GM10248 (cell line): ENCODE measurements at regions not wholly inside any gene's neighbourhood (a gene's known extent, or its start where the extent isn't known, plus 50 kb on each side); places are given as distances from the start of the nearest gene placed in this dataset.

Experiments used
- CTCF ChIA-PET: fragments of 300-600 bp; sonication (Branson Sonifier 250); formaldehyde crosslinking; extraction: SDS; loops from one replicate; lab custom pipeline; 2021; ENCODE audit warnings: antibody characterized with exemption; lab: Yijun Ruan, JAX
- POLR2A ChIA-PET: fragments of 350-650 bp; sonication (Branson Sonifier 250); formaldehyde crosslinking; extraction: SDS; loops from one replicate; lab custom pipeline; 2020; ENCODE audit warnings: antibody characterized with exemption; lab: Yijun Ruan, JAX
- DNase-seq: peaks from one replicate; pipeline ENCODE4 v3.0.0; 2012; ENCODE audit errors: extremely low spot score
- TF ChIP-seq, protein P1 (sequence below): IDR thresholded peaks from 2 replicates; pipeline ENCODE4 v1.5.1; 2012; ENCODE audit warnings: mild to moderate bottlenecking, low read depth; ENCODE audit errors: extremely low read depth, missing control alignments, control extremely low read depth

DNA sequence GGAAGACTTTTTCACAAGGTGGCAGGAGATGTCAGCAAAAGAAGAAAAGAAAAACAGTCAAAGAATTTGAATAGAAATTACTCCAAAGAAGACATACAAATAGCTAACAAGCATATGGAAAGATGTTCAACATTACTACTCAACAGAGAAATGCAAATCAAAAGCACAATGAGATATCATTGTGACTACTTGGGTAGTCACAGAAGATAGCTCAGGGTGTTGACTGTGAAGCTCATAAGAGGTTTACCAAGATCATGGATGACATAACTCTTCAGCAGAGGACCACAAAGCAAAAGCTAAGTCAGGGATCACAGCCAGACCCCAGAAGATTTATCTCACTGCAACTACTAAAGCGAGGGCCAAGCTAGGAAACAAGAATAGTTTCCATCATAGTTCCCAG is 53.0 kb upstream of the TANK start:
- TF ChIP-seq, protein P1, sequence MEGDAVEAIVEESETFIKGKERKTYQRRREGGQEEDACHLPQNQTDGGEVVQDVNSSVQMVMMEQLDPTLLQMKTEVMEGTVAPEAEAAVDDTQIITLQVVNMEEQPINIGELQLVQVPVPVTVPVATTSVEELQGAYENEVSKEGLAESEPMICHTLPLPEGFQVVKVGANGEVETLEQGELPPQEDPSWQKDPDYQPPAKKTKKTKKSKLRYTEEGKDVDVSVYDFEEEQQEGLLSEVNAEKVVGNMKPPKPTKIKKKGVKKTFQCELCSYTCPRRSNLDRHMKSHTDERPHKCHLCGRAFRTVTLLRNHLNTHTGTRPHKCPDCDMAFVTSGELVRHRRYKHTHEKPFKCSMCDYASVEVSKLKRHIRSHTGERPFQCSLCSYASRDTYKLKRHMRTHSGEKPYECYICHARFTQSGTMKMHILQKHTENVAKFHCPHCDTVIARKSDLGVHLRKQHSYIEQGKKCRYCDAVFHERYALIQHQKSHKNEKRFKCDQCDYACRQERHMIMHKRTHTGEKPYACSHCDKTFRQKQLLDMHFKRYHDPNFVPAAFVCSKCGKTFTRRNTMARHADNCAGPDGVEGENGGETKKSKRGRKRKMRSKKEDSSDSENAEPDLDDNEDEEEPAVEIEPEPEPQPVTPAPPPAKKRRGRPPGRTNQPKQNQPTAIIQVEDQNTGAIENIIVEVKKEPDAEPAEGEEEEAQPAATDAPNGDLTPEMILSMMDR: no peak
- no peak for DNase-seq
- ChIA-PET CTCF (interaction anchor here (0.9 to 7.6 kb wide), 9 partner anchors 7 to 60 kb away, joined by 3 to 58 read pairs (median 8); no protein-coding TSS in a partner anchor), POLR2A (interaction anchor here (1.1 kb wide), 1 partner anchor 18 kb away, joined by 4 read pairs; no protein-coding TSS in a partner anchor)
